Esophagus muscularis mucosa (tissue), 4 donors: ENCODE measurements at regions not wholly inside any gene's neighbourhood (a gene's known extent, or its start where the extent isn't known, plus 50 kb on each side); places are given as distances from the start of the nearest gene placed in this dataset.

Experiments
- DNase-seq: peaks from one replicate; pipeline ENCODE4 v3.0.0-alpha.2; 2017; ENCODE audit errors: extremely low spot score
- H3K27ac ChIP-seq, 4 donors: fragments of 200-600 bp; sonication (generic); replicated peaks in 1 of 4; 1 replicate in 3 of 4; 2 replicates in 1 of 4; pipeline ENCODE4 v1.5.1; 2016 to 2019; ENCODE audit warnings: mild to moderate bottlenecking in 1 of 4
- H3K27me3 ChIP-seq, 4 donors: fragments of 200-600 bp; sonication (generic); one replicate each; pipeline versions ENCODE4 v1.5.1 to v1.6.0; 2016 to 2019
- H3K36me3 ChIP-seq, 4 donors: fragments of 200-600 bp; sonication (generic); one replicate each; pipeline ENCODE4 v1.5.1; 2016 to 2019
- H3K4me1 ChIP-seq, 4 donors: fragments of 200-600 bp; sonication (generic); one replicate each; pipeline ENCODE4 v1.5.1; 2016 to 2019
- H3K4me3 ChIP-seq, 4 donors: fragments of 200-600 bp; sonication (generic); 1 replicate in 2 of 4; 2 replicates in 2 of 4; pipeline ENCODE4 v1.5.1; 2016 to 2019; ENCODE audit warnings: mild to moderate bottlenecking in 4 of 4, moderate library complexity in 1 of 4
- H3K9me3 ChIP-seq, 4 donors: fragments of 200-600 bp; sonication (generic); 1 replicate in 3 of 4; 2 replicates in 1 of 4; pipeline ENCODE4 v1.5.1; 2016 to 2019
- CTCF ChIP-seq, 3 experiments: fragments of 200-600 bp in 2 of 3; fragments of 450-650 bp in 1 of 3; sonication (generic) in 2 of 3; IDR thresholded peaks; one replicate each; pipeline ENCODE4 v1.5.1; 2017 to 2019; ENCODE audit warnings: antibody characterized with exemption in 3 of 3, mild to moderate bottlenecking in 2 of 3, moderate library complexity in 1 of 3
- EP300 ChIP-seq: sonication (generic); formaldehyde crosslinking; IDR thresholded peaks from one replicate; pipeline ENCODE4 v1.6.1; 2017; ENCODE audit warnings: antibody characterized with exemption
- POLR2A ChIP-seq: fragments of 450-650 bp; IDR thresholded peaks from one replicate; pipeline ENCODE4 v1.6.1; 2017; ENCODE audit warnings: antibody characterized with exemption, moderate library complexity, mild to moderate bottlenecking, low read depth
- POLR2AphosphoS5 ChIP-seq, 2 donors: sonication (generic); formaldehyde crosslinking; IDR thresholded peaks; one replicate each; pipeline ENCODE4 v1.6.1; 2017; ENCODE audit warnings: antibody characterized with exemption in 2 of 2
- WGBS: methylation state at CpG from one replicate; pipeline ENCODE4 v1.1.5; 2018; 5-methylcytosine and 5-hydroxymethylcytosine counted together
- intact Hi-C: fragments of 100-400 bp; cut with DNase I; formaldehyde crosslinking; loops from one replicate; pipeline ENCODE4 v1.15.1; 2023

- Histone ChIP-seq H3K36me3 (no peaks in the 10 kb centered on the region), H3K4me3 (no peak overlapping the region), H3K4me1 (no peaks in the 10 kb centered on the region), H3K27me3 (no peaks in the 10 kb centered on the region), H3K27ac (no peak overlapping the region), H3K9me3 (peaks cover 0 to 33% (median 32%) of the 10 kb centered on the region in 4 donors)
- 68% methylated on average over 1 of the region's 1 CpG for WGBS
- intact Hi-C loops: no loop called here
- TF ChIP-seq CTCF (IDR thresholded peaks at IDR 0.05) (no peak), POLR2AphosphoS5 (IDR thresholded peaks at IDR 0.05) (no peak), POLR2A (no peak), EP300 (no peak)
- no peak for DNase-seq
Observed at GRCh38 chr4:175215657-175216056, 297.5 kb downstream of the ADAM29 start.

GRCh38 chr4:175229154-175229553 lies 311.0 kb downstream of the ADAM29 start:
- DNase-seq: no peak
- TF ChIP-seq EP300 (no peak), POLR2A (no peak), CTCF (IDR thresholded peaks at IDR 0.05) (no peak), POLR2AphosphoS5 (IDR thresholded peaks at IDR 0.05) (no peak)
- H3K36me3 ChIP-seq: no peaks in the 10 kb centered on the region
- no peaks in the 10 kb centered on the region for H3K27me3 ChIP-seq
- intact Hi-C loops: no loop called here
- H3K9me3 ChIP-seq: no peaks in the 10 kb centered on the region
- H3K27ac ChIP-seq: no peak overlapping the region
- H3K4me3 ChIP-seq: no peak overlapping the region
- no peaks in the 10 kb centered on the region for H3K4me1 ChIP-seq
- 73% methylated on average over 1 of the region's 1 CpG for WGBS

- no peak overlapping the region for H3K27ac ChIP-seq
- no peaks in the 10 kb centered on the region for H3K27me3 ChIP-seq
- no peaks in the 10 kb centered on the region for H3K36me3 ChIP-seq
- no peak overlapping the region for H3K4me3 ChIP-seq
- intact Hi-C loops: no loop called here
- no peak for TF ChIP-seq EP300
- TF ChIP-seq POLR2AphosphoS5 (IDR thresholded peaks at IDR 0.05): no peak
- no peak for TF ChIP-seq POLR2A
- no peak for TF ChIP-seq CTCF (IDR thresholded peaks at IDR 0.05)
- no peaks in the 10 kb centered on the region for H3K9me3 ChIP-seq
- H3K4me1 ChIP-seq: no peaks in the 10 kb centered on the region
- WGBS: 74% methylated on average over 2 of the region's 2 CpGs
- no peak for DNase-seq
Observed at GRCh38 chr4:175234162-175234561, 316.0 kb downstream of the ADAM29 start.

GRCh38 chr4:175238827-175239517 lies 320.8 kb downstream of the ADAM29 start:
- no peak overlapping the region for H3K4me3 ChIP-seq
- no peaks in the 10 kb centered on the region for H3K4me1 ChIP-seq
- H3K9me3 ChIP-seq: no peaks in the 10 kb centered on the region
- no peak for DNase-seq
- H3K36me3 ChIP-seq: no peaks in the 10 kb centered on the region
- 93% methylated on average over 2 of the region's 2 CpGs for WGBS
- TF ChIP-seq POLR2AphosphoS5 (IDR thresholded peaks at IDR 0.05) (no peak), CTCF (IDR thresholded peaks at IDR 0.05) (no peak), POLR2A (no peak), EP300 (no peak)
- H3K27ac ChIP-seq: no peak overlapping the region
- no peaks in the 10 kb centered on the region for H3K27me3 ChIP-seq
- intact Hi-C loops: no loop called here

GRCh38 chr4:175246941-175247340 lies 328.8 kb downstream of the ADAM29 start:
- no peak for DNase-seq
- TF ChIP-seq CTCF (IDR thresholded peaks at IDR 0.05) (no peak), POLR2AphosphoS5 (IDR thresholded peaks at IDR 0.05) (no peak), POLR2A (no peak), EP300 (no peak)
- intact Hi-C loops: no loop called here
- WGBS: 67% methylated on average over 3 of the region's 3 CpGs
- Histone ChIP-seq H3K36me3 (no peaks in the 10 kb centered on the region), H3K9me3 (no peaks in the 10 kb centered on the region), H3K27me3 (no peaks in the 10 kb centered on the region), H3K4me1 (no peaks in the 10 kb centered on the region), H3K4me3 (no peak overlapping the region), H3K27ac (no peak overlapping the region)
